ENCODE measurements at regions not wholly inside any gene's neighbourhood (a gene's known extent, or its start where the extent isn't known, plus 50 kb on each side); places are given as distances from the start of the nearest gene placed in this dataset.
A peak's percentile ranks its signal among the peaks of the same experiment; 100 is the strongest.

GRCh38 chr3:110569073-110569472 lies 502.5 kb upstream of the NECTIN3 start:
- DNase-seq = no peak

GRCh38 chr3:110575702-110576101 lies 495.9 kb upstream of the NECTIN3 start:
- DNase-seq = no peak

- DNase-seq = no peak
Observed at GRCh38 chr3:110576960-110577359, 494.7 kb upstream of the NECTIN3 start.

GRCh38 chr3:110577854-110578253 lies 493.8 kb upstream of the NECTIN3 start:
- DNase-seq = no peak

- DNase-seq = no peak
Observed at GRCh38 chr3:110579840-110580550, 491.6 kb upstream of the NECTIN3 start.

GRCh38 chr3:110583373-110583935 lies 488.2 kb upstream of the NECTIN3 start:
- no peak for DNase-seq

GRCh38 chr3:110588906-110589305 lies 482.7 kb upstream of the NECTIN3 start:
- no peak for DNase-seq

- DNase-seq = no peak
Observed at GRCh38 chr3:110589341-110589740, 482.3 kb upstream of the NECTIN3 start.

- no peak for DNase-seq
Observed at GRCh38 chr3:110593749-110594148, 477.9 kb upstream of the NECTIN3 start.

- no peak for DNase-seq
Observed at GRCh38 chr3:110598847-110599490, 472.6 kb upstream of the NECTIN3 start.

GRCh38 chr3:110608566-110608965 lies 463.1 kb upstream of the NECTIN3 start:
- DNase-seq = no peak

GRCh38 chr3:110612045-110612444 lies 459.6 kb upstream of the NECTIN3 start:
- no peak for DNase-seq

- DNase-seq = no peak
Observed at GRCh38 chr3:110614186-110614585, 457.4 kb upstream of the NECTIN3 start.

GRCh38 chr3:110615454-110615853 lies 456.2 kb upstream of the NECTIN3 start:
- no peak for DNase-seq

- DNase-seq = no peak
Observed at GRCh38 chr3:110618512-110619226, 452.9 kb upstream of the NECTIN3 start.

GRCh38 chr3:110620118-110620517 lies 451.5 kb upstream of the NECTIN3 start:
- DNase-seq = no peak

GRCh38 chr3:110623571-110623970 lies 448.0 kb upstream of the NECTIN3 start:
- DNase-seq = no peak

- DNase-seq = no peak
Observed at GRCh38 chr3:110624576-110624975, 447.0 kb upstream of the NECTIN3 start.

GRCh38 chr3:110625201-110625747 lies 446.3 kb upstream of the NECTIN3 start:
- no peak for DNase-seq

- peak in 1 of 2 donors; percentile 4 for DNase-seq
Observed at GRCh38 chr3:110626652-110627111, 444.9 kb upstream of the NECTIN3 start.

GRCh38 chr3:110628650-110629301 lies 442.8 kb upstream of the NECTIN3 start:
- no peak for DNase-seq

GRCh38 chr3:110629917-110630316 lies 441.7 kb upstream of the NECTIN3 start:
- DNase-seq = no peak

GRCh38 chr3:110644203-110644602 lies 427.4 kb upstream of the NECTIN3 start:
- DNase-seq = no peak
